MV-4-11 (cell line): ENCODE measurements at regions not wholly inside any gene's neighbourhood (a gene's known extent, or its start where the extent isn't known, plus 50 kb on each side); places are given as distances from the start of the nearest gene placed in this dataset.

Source experiments
- DNase-seq: peaks from one replicate; lab custom pipeline; 2025; lab: John Stamatoyannopoulos, UW

DNA sequence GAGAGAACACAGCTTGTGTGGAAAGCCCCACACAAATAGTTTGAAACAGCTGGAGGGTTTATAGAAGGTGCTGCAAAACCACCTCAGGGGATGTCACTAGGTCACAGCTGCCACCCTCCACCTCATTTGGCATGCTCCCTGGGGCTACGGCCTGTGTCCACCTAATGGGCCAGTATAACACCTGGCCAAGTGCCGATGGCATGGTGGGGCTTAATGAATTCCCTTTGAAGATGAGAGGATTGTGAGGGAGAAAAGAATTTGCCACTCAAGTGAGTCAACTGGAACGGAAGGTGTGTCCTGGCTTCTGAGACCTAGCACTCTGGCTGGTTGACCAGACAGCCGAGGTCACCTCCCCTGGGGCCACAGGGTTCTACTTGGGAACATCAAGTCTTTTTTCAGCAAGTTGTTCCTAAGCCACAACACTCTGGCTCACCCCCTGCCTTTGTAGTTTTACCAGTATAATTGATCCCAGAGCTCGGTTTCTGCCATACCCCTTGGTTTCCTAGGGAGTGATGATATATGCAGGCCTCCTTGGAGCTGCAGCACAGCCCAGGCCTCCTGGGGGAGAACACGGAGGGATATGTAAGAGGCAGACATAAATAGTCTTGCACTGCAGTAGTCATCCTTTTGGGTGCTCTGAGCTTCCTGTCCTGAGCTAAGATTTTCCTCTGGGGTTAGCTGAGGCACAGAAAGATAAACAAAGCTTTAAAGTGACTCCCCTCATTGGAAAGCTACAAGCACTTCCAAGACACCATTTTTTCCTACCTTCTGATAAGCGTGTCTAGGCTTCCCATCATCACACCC is 178.2 kb upstream of the LPP start:
- no peak for DNase-seq

GRCh38 chr3:187976365-187976900 is 177.5 kb upstream of the LPP start:
- no peak for DNase-seq

DNA sequence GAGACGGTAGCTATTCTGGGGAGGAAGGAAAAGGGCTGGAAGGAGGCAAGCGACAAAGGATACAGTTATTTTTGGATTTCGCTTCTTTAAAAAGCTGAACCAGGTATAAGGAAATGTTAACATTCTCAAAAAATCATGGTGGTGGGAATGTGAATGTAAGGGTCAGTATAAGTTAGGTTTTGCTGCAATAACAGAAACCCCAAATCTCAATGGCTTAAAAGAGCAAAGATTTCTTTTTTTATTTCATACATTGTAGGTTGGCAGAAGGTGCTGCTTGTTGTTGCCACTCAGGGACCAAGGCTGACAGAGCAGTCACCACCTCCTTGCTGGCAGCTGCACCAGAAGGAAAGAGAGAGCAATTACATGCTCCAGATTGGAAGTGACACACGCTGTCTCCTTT is 176.3 kb upstream of the LPP start:
- DNase-seq: no peak

GRCh38 chr3:187978433-187979011 is 175.4 kb upstream of the LPP start:
- DNase-seq: peak; percentile 15

DNA sequence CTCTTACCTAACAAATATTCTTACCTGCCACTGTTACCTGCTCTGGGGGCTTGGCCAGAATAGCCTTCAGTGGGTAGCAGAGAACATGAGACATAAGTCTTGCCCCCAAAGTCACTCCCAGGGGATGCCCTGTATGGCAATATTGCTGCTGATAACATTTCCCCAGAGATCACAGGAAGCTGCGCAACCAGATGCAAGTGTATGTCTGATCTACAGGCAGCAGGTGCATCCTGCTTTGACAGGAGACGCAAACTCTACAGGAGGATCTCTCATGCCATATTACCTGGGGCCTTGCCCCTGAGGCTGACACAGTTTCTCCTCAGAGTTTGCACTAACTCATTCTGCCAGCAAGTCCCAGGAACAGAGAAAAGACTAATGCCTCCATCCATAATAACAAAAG is 174.4 kb upstream of the LPP start:
- DNase-seq: no peak

GRCh38 chr3:187980861-187981260 is 173.1 kb upstream of the LPP start:
- DNase-seq: no peak

DNA sequence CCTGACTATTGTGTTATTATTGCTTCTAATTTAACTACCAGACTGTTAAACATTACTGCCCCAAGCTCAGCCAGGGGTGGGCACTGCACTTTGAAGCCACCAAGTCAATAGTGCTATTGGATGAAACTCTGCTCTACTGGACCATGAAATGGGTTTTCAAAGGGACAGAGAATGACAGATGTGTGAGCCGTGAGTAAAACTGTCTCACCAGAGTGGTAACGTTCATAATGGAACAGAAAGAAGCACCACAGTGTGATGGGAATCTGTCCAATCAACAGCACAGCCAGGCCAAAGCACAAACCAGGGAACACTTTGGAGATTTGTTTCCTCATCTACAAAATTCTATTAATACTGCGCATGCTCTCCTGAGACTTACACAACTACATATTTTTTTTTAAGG is 171.8 kb upstream of the LPP start:
- no peak for DNase-seq

DNA sequence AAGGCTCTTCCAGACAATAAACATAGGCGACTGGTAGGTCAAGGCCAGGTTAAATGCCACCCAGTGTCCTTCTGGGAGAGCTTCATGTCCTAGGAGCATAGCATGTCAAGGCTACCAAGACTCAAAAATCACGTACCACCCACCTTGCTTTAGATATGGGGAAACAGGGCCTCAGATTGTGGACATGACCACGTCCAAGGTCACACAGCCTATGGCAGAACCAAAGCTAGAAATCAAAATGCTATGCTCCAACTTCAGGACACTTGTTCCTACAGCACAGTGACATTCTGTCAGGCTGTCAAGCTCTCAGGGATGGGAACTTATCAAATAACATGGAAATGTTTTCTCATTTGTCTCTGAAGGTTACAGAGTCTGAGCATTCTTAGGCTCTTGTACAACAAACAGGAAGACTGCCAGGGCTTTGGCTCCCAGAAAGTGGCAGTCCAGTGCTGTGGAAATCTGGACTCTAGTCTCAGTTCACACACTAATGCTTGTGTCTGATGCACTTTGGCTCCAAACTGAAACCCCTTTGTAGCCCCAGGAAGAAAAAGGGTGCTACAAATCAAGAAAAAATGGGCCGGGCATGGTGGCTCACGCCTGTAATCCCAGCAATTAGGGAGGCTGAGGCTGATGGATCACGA is 170.4 kb upstream of the LPP start:
- no peak for DNase-seq

DNA sequence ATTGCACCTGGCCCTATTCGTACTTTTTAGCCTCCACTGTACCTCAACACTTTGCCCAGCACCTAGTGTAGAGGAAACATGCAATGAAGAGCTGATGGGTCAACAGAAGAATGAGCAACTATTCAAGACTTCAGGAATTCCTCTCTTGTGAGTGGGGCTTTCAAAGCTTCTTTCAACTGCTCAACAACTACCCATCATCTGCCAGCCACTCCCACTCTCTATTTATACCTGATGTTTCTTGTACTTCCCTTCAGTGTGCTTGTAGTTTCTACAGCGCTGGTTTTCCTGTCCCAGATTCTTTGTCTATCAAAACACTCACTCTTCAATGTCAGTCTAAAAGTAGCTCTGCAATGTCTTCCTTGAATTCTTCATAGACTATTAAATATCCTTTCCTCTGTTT is 168.3 kb upstream of the LPP start:
- DNase-seq: no peak

- DNase-seq: peak; percentile 73
Measured at GRCh38 chr3:187986514-187986934, 167.4 kb upstream of the LPP start.

DNA sequence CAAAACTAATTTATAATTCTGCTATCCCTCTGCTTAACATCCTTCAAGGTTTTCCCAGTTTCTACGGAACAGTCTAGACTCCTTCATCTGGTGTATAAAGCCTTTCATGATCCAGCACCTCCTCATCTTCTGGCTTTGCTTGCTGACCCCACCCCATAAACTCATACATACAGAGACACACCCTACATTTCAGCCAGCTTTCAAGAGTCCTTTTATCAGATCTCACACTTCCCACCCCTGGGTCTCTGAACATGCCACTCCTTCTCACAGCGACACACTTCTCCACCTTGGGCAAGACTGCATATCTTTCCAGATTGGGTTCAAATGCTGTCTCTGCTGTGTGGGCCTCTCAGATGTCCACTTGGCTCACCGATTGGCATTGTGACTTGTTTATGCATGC is 166.8 kb upstream of the LPP start:
- DNase-seq: no peak

DNA sequence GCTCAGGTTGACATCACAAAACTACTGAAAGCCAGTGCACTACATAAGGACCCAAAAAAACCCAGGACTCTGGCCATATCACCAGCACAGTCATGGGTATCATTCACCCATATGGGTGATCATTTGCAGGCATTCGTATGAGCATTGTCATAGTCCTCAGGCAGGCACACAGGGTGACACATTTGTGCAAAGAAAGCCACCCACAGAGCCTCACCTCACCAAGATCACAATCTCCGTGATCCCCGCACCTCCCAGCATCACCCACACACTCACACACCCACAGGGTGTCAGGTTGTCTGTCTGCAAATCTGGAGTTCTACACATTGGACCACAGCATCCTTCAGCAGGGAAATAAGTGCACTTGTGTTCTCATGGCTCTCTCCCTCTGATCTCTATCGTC is 166.0 kb upstream of the LPP start:
- no peak for DNase-seq

- DNase-seq: no peak
Measured at GRCh38 chr3:187989575-187990153, 164.3 kb upstream of the LPP start.

DNA sequence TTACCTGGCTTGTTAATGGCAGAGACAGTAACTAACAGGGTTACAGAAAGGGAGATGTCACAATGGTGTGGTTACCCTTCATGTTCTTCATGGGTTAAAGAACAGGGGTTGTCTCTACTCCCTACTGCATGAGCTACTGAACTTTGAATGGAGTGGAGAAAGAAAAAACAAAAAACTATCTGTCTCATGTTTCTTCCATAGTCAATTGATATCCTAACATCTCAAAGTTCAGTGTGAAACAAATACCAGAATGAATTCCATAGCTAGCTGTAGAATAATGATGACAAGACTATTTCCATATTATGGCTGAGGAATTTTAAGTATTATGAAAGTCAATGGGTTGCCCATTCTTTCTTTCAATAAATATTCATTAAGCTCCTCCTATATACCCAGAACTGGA is 161.3 kb upstream of the LPP start:
- DNase-seq: no peak

- no peak for DNase-seq
Measured at GRCh38 chr3:187994221-187995042, 159.5 kb upstream of the LPP start.

DNA sequence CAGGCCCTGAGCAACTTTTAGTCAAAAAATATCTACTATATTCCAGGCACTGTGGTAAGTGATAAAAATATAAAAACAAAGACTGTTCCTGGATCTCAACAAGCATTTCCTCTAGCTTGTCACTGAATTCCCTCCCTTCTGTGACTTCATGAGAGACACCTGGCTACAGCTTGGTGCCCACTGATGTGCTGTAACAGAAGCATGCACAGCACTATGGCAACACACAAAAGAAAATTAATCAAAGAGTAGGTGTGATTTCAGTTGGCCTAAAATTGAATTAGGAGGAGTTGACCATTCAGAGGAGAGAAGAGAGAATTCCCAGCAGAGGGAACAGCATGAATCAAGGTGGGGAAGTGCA is 158.9 kb upstream of the LPP start:
- no peak for DNase-seq

GRCh38 chr3:187995667-187996066 is 158.3 kb upstream of the LPP start:
- no peak for DNase-seq

DNA sequence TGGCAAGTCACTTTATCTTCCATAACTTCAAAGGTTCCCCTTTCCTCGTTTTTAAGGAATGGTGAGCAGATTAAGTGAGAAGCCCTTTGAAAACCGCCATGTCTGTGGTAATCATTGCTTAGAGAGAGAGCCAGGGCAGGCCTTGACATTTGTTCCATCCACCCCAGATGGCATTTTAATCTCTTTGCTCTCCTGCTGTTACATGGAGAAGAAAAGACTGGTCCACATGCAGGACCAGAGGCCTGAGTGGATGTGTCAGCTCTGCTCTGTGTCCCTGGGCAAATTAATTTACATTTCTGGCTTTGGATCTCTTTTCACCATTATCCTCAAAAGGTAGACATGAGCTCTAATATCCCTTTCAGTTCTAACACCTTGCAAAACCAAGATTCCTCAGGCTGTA is 157.3 kb upstream of the LPP start:
- no peak for DNase-seq

DNA sequence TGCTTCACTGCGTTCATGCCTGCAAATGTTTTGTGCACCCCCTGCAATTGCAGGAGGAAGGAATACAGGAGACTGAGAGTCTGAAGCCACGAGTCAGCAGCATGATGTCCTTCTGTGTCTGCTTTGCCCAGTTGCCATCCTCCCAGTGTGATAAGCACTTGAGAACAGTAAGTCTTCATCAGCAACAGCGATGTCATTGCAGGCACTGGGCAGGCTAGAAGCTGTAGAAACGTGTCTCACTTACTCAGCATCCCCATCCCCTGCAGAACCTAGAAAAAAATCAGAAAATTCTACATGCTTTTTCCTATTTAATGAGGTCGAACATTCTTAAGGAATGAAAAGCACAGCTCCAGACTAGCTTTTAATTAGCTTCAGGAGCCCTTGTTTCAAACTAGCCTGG is 156.5 kb upstream of the LPP start:
- no peak for DNase-seq

DNA sequence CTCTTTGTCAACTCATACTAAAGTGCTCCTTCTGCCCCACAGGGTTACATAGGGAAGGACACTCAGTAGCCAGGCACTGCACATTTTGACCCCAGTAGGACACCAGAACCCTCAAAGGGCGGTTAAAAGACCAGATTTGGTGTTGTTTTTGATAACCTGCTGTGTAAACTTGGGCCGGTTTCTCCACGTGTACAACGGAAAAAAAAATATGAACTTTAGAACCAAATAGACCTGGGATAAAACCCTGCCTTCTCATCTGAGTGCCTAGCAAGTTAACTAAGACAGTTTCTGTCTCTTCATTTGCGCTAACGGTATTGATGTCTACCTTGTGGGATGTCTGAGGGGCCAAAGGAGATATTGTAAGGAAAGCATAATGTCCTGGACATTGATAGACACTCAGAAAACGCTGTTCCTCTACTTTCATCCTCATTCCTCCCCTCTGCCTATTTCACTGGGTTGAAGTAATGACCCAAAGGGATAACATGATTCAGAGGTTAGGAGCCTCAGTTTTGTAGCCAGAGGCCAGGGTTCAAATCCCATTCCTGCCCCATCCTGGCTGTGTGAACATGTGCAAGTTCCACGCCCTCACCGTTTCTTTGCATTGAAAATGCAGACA is 155.9 kb upstream of the LPP start:
- no peak for DNase-seq

DNA sequence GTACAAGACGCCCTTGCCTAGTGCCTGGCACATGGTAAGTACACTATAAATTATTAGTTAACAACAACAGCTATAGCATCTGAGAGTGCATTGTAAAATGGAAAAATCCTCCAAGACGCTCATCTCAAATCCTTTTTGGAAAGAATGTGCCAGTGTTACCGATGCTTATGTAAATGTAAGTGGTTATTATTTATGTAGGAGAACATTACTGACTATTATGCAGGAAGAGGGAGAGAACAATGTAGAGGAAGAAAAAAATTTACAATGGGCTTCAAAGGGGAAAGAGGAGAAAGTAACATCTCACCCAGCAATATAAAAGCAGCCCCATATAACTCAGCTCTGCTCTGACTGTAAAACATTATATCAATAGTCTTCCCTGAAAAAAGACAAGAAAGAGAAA is 155.3 kb upstream of the LPP start:
- no peak for DNase-seq

DNA sequence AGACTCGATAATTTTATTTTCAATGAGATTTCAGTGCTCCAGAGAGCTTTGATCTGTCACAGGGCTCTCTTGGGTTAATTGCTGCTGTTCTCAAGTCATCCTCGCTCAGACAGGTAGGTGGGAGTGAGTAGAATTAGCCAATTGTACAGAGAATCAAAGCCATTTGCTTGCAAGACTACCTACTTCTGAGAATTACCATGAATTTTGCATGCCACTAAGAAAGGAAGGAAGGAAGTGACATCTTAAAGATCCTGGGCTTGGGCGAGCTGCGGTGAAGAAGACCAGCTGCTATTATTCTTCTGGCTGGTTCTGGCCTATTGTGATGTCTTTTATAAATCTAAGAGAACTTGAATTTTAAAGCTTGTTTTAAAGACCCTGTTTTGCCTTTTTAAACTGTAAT is 154.1 kb upstream of the LPP start:
- peak; percentile 42 for DNase-seq
